HT1080 (cell line): ENCODE measurements at regions not wholly inside any gene's neighbourhood (a gene's known extent, or its start where the extent isn't known, plus 50 kb on each side); places are given as distances from the start of the nearest gene placed in this dataset.
"Not testable (repeated sequence)": the region's sequence is repeated elsewhere in the genome, so short reads cannot be mapped to it uniquely, and the experiment has no call there.

Experiments used
- DNase-seq: peaks from one replicate; pipeline ENCODE4 v3.0.0-alpha.2; 2015; ENCODE audit warnings: low read depth

DNA sequence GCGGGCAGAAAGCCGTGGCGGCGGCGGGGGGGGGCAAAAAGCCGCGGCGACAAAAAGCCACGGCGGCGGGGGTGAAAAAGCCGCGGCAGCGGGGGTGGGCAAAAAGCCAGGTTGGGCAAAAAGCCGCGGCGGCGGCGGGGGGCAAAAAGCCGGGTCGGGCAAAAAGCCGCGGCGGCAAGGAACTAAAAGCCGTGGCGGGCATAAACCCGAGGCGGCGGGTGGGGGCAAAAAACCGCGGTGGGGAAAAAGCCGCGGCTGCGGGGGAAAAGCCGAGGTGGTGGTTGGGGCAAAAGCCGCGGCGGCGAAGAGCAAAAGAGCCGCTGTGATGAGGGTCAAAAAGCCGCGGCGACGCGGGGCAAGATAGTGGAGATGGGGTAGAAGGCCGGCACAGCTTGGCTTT lies 1834.2 kb downstream of the FOXD4L5 start:
- DNase-seq = not testable (repeated sequence)

DNA sequence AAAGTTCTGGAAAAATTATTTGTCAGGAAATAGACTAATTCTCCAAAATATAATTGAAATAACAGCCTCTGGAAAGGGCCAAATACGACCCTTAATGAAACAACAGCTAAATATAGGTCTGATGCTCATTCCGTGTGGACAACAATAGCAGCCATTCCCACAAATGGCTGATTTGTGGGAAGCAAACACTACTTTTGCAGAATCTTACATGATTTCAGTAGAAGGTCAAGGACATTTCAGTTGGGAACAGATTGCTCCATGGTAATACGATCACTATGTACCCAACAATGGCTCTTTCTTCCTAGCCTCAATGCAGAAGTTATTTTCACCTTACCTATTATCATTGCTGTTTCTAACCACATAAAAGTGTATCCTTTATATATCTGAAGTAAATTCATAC lies 1859.9 kb downstream of the FOXD4L5 start:
- not testable (repeated sequence) for DNase-seq

DNA sequence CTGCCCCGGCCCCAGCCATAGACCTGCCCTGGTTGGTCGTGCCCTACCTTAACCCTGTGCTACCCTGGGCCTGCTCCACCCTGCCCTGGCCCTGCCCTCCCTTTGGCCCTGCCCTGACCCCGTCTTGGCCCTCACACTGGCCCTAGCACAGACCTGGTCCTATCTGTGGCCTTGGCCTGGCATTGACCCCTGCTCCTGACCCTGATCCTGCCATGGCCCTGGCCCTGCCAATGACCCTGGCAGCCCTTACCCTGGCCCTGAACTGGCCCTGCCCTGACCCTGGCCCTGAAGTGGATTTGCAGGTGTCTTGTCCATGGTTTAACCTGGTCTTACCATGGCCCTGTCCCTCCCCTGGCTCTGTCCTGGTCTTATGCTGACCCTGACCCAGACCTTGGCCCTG lies 1894.1 kb downstream of the FOXD4L5 start:
- DNase-seq = not testable (repeated sequence)

DNA sequence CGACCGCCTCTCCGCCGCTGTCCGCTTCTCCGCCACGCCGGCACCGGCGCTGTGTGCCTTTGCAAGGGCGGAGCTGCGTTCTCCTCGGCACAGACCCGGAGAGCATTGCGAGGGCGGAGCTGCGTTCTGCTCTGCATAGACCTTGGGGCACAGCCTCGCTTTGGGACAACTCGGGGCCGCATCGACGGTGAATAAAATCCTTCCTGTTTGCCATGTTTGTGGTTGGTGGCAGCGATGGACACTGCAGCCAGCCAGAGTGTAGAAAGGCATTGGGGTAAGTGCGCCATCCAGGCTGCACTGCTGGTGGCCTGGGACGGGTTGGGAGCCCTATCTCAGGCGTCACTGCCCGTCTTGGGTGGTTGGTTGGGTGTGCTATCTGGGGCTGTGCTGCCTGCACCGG lies 1899.5 kb downstream of the FOXD4L5 start:
- DNase-seq = not testable (repeated sequence)

DNA sequence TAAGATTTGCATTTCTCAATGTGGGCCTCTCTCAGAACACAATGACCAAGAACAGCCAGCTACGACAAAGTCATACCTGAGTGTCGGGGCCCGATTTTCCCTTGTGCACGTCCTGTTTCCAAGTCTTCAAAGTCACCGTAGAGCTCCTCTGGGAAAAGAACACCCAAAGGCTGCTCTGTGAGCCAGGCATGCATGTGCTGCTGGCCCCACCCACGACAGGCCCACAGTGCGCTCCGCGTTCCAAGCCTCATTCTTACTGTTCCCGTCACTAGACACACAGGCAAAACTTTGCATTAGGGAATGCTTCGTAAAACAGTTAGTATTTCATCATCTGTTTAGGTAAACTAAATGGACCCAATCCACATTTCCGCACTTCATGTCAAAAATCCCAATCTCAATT lies 1905.1 kb downstream of the FOXD4L5 start:
- DNase-seq = not testable (repeated sequence)

DNA sequence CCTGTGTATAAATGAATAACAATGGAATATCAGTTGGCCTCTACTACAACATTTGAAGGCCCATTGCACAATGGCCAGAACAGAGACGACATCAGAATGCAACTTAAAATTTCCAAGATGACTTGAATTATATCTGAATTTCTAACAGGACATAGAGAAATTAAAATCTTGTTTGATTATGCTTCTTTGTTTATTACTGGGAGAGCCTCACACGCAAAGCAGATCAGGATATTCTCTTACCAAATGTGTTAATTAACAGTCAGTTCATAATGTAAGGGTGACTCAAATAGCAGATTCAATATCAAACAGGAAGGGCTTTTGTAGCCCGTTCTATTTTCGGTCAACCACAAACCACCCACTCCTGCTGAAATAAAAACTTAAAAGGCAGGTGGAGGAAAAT lies 1930.8 kb downstream of the FOXD4L5 start:
- not testable (repeated sequence) for DNase-seq

DNA sequence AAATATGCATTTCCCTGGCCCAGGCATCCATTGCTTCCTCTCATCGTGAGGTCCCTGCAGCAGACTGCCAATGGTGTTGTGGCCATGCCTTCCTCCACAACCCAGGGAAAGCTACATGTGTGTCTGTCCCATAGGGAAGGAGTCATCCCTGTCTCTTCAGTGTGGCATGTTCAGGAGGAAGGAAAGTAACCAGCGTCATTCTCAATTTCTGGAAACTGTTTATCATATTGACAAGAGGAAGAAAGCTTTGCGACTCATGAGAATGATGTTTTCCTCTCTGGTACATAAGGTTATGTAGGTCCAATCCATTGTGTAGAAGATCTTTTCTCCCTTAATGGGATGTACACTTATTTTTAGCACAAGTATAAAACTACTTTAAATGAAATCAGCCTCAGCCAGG lies 1937.7 kb downstream of the FOXD4L5 start:
- DNase-seq = not testable (repeated sequence)

DNA sequence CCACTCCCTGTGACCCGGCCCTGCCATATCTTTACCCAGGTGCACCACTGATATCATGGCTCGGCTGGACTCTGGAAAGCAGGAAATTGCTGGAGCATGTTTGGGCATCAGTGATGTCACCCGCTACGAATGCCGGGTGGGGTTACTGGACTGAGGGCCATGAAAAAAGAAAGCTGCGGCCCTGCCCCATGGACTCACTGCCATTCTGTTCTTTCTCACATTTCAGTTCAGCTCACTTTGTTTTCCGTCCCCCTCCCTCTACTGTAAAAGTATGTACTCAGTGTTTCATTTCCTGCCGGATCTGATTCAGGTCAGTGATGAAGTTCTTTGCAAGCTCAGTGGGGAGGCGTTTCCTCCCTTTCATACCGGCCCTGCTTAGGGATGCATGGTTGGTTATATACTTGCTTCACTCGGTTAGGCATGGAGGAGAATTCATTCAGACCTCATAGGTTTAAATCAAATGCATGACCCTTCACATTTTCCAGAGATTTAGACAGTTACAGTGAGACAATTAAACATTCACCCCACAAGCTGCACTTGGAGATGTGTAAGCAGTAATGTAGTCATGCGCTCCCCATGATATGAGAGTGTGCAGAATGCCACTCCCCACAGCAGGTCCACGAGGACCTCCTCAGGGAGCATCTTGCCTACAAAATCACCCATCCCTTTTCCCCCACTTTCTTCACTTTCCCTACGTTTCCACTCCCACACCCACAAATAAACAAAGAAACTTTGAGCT lies 1938.5 kb downstream of the FOXD4L5 start:
- peak; percentile 97 for DNase-seq

DNA sequence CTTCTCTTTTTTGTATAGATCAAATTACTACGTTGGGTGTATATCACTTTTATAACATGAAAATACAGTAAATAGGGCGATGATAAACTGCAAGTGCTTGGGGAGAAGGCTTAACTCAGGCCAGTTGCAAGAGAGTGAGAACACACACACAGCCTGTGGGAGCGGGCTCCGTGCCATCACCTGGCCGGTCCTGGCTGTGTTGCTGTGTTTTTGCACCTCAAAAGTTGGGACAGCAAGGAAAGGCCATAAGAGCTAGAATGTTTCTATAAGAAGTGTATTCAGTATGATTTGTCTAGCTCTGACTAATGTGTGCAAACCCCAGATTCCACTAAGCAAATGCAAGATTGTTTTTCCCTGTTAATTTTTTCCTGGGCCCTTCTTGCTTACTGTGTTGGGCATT lies 1940.6 kb downstream of the FOXD4L5 start:
- DNase-seq = not testable (repeated sequence)

DNA sequence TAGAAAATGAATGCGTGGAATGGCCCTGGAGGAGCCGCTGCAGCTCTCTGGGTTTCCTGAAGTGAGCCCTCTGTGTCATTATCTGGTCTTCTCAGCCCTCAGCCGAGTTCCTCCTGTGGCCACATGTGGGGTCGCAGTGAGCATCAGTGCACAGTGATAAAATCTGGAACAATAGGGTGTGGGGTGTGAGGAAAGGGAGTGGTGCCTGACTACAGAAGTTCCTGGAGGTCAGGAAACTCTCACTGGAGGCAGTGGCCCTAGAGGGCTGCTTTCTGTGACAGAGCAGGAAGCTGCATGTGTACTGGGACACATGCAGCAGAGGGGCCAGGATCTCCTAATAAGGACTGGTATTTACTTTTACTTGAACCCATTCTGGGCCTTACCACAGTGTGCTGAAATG lies 1942.5 kb downstream of the FOXD4L5 start:
- DNase-seq = peak; percentile 85

DNA sequence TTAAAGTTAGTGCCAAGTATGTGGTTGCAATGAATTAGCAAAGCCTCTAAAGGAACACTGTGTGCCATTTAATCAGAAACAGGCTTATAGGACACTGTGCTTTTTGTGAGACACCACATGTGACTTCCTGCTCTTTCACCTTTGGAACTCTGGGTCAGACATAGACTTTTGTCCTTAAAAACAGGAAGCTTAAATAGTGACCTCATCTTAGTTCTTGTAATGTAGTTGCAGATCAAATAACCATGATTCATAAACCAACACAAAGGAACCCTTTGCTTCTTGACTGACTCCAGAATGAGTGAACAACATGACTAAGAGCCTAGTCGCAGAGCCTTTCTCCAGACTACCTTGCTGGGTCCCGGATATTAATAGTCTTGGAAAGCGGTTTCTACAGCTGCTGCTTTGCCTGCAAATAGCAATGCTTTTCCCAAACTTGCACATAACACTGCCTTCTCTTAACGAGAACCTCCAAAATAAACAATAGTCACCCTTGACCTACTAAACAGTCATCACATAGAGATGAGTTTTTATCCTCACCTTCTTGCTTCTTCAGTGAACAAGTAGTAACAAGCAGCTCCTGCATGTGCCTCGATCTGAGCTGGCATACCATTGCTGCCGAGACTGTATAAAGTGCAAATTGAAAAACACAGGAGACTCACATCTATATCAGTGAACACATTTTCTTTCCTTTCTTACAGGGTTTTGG lies 1947.0 kb downstream of the FOXD4L5 start:
- peak; percentile 90 for DNase-seq

DNA sequence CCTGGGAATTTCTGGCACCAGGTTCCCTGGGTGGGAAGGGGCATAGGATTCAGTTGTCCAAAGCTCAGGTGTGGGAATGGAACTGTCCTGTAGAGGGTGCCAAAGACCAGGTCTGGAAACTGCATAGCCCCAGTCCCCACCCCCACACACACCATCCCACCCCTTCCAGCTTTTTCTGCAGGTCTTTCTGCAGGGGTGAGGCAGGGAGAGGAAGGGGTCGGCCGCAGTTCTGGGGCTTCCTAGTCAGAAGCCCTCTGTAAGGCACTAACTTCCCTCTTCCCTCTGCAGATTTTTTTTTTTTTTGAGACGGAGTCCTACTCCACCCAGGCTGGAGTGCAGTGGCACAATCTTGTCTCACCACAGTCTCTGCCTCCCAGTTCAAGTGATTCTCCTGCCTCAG lies 1949.7 kb downstream of the FOXD4L5 start:
- DNase-seq = not testable (repeated sequence)

DNA sequence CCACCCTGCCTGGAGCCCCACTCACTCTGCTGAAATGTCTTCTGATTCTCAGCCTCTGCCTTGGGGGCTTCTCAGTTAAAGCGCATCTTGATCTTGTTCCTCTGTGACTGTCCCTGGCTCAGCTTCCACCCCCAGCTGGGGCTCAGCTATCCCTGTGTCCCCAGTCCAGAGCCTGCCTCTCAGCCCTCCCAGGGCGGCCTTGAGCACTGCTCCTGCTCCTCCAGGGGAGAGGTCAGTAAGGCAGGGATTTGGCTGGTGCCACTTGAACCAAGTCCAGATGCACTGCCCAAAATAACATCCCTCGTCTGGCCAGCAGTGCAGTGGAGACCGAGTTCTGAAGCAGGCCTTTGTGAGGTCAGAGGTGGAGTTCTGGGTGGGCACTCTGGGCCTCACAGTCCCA lies 1950.8 kb downstream of the FOXD4L5 start:
- not testable (repeated sequence) for DNase-seq

DNA sequence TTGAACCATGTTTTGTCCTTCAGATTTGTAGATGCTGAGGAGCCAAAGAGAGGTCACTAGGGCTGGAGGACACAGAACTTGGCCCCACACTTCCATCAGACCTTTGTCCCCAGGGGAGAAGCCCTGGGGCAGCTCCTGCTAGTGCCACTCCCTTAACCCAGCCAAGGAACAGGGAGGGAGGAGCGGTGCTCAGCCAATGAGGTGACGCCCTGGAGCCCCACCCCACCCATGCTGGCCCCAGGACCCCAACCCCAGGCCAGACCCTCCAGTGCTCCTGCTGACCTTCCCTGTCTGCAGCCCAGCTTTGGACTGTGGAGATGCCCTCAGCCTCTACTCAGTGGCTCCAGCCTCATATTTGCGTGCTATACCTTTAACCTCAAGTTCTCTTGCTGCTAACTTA lies 1951.9 kb downstream of the FOXD4L5 start:
- DNase-seq = not testable (repeated sequence)

DNA sequence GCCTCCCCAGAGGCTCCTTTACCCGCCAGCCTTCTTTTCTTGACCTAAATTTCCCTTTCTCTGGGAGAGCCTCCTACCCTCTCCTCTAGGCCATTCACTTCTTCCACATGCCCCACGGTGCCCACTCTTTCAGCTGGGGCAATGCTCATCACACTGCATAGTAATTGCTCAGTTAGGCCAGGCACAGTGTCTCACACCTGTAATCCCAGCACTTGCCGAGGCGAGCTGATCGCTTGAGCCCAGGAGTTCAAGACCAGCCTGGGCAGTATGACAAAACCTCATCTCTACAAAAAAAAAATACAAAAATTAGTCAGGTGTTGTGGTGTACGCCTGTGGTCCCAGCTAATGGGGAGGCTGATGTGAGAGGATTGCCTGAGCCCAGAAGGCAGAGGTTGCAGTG lies 1956.7 kb downstream of the FOXD4L5 start:
- DNase-seq = not testable (repeated sequence)

DNA sequence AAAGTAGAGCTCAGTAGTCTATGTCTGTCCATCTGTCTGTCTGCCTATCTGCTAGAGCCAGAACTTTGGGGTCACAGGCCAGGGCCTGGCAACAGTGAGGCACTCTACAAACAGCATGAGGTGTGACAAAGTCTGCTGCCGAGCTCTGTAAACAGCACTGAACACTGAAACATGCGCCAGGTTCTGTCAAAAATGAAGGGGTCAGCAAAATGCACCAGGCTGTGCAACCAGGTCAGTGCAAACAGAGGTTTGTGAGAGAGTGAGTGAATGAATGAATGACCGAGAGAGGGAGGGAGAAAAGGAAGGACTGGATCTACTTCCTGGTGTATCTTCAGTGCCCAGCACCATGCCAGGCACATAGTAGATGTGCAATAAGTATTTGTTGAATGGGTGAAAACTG lies 1957.8 kb downstream of the FOXD4L5 start:
- not testable (repeated sequence) for DNase-seq

DNA sequence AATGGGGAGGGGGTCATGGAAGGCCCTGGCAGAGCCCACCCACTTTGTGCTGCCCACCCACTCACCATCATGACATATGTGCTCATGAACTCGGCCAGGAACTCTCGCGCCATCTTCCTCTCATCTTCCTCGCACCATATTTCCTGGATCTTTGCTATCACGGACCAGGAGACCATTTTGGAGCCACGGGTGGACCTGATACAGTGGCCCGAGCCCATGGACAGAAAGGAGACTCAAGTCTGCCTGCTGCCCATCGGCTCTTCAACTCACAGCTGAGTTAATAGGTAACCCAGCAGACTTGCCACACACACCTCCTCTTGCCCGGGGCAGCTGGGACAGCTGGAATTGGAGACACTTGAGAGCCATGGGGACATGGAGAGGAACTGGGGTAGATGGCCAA lies 1958.3 kb downstream of the FOXD4L5 start:
- DNase-seq = not testable (repeated sequence)

DNA sequence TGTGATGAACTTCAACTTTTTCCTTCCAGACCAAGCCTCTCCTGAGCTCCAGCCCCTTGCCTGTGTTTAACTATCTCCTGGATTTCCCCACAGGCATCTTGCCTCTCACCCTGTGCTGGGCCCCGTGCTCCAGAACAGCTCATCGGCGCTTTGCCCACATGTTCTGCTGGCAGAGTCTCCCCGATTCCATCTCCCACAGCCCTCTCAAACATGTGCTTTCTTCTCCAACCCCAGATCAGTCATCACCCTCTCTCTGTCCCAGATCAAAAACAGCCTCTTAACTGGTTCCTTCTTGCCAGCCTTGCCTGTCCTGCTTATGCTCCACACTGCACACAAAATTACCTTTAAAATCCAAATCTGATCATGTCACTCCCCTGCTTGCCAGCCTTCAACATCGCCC lies 1959.3 kb downstream of the FOXD4L5 start:
- DNase-seq = not testable (repeated sequence)

DNA sequence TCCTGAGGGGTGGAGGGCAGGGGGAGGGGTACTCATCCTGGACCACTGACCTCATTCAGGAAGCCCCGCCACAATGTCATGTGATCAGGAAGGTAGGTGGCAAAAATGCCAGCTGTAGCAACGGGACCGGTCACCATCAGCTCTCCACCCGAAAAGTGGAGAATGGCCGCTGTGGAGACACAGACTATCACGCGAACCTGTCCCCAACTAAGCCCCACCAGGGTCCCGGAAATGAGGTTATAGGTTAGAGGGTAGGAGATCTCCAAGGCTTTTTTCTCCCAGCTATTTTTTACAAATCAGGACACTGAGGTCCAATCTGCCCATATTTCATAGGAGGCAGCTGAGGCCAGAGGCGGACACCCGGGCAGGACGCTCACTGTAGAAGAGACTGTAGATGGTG lies 1966.9 kb downstream of the FOXD4L5 start:
- DNase-seq = not testable (repeated sequence)

DNA sequence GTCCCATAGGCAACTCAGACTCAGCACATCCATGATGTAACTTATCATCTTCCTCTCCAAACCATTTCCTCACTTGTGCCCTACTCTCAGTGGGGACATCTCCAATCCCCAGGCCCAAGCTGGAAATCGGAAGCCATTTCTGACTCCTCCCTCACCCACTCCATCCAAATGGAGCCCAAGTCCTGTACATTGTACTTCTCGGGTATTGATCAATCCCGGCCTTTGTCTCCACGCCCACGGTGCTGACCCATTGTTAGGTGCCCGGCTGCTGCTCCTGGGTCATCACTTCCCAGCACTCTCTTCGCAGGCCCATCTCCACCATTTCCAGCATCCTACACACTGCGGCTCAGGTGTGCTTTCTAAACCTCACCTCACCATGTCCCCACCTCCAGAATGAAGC lies 1969.6 kb downstream of the FOXD4L5 start:
- not testable (repeated sequence) for DNase-seq

DNA sequence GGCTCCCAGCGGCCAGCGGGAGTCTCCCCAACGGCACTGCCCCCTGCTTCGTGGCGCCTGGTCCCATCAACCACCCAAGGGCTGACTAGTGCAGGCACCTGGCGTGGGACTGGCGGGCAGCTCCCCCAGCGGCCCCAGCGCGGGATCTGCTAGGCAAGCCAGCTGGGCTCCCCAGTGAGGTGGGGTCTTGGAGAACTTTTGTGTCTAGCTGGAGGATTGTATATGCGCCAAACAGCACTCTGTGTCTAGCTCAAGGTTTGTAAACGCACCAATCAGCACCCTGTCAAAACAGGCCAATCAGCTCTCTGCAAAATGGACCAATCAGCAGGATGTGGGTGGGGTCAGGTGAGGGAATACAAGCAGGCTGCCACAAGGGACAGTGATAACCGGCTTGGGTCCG lies 1988.2 kb downstream of the FOXD4L5 start:
- peak; percentile 36 for DNase-seq

DNA sequence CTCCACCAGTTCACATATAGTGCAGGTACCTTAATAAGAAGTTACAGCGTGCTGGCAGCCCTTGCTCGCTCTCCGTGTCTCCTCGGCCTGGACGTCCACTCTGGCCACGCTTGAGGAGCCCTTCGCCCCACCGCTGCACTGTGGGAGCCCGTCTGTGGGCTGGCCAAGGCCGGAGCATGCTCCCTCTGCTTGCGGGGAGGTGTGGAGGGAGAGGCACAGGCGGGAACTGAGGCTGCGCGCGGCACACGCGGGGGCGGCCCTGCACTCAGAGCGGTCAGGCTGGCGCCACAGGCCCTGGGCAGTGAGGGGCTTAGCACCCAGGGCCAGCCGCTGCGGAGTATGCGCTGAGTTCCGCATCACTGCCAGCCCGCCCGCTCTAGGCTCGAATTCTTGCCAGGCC lies 1988.6 kb downstream of the FOXD4L5 start:
- not testable (repeated sequence) for DNase-seq

DNA sequence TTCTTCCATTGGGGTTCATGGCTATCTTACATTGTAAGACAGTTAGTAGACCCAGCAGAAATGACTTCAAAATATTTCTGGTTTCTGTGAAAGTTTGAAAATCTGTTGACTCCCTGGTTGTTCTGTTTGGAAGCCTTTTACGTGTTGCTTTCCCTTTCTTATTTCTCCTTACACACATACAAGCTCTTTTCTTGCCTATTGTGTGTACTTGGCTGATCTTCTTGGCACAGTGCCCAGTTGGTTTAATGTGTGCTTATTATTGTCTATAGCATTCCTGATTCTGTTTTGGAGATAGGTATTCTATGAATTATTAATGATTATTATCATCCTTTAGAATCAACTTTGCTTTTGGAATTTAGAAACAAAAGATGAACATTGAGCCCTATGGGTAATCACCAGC lies 1995.0 kb downstream of the FOXD4L5 start:
- DNase-seq = not testable (repeated sequence)
